Kidney (tissue), 13 donors: ENCODE measurements at regions not wholly inside any gene's neighbourhood (a gene's known extent, or its start where the extent isn't known, plus 50 kb on each side); places are given as distances from the start of the nearest gene placed in this dataset.

ENCODE experiments used
- DNase-seq, 5 donors: peaks; one replicate each; pipeline ENCODE4 v3.0.0-alpha.2; 2013 to 2020
- FAIRE-seq: peaks from 2 replicates; lab custom pipeline; 2012; peaks lifted over from hg19 to GRCh38; lab: Jason Lieb, UNC
- H3K27ac ChIP-seq, 2 donors: one replicate each; pipeline ENCODE4 v1.7.0; 2013; ENCODE audit warnings: low read depth in 2 of 2, low read length in 2 of 2, inconsistent platforms in 1 of 2
- H3K27me3 ChIP-seq: one replicate; pipeline ENCODE4 v1.7.1; 2013; ENCODE audit warnings: low read length, inconsistent platforms; ENCODE audit not compliant: control insufficient read depth, insufficient read depth
- H3K36me3 ChIP-seq, 3 donors: one replicate each; pipeline versions ENCODE4 v1.7.0 to v1.7.1; 2013; ENCODE audit warnings: low read length in 3 of 3, control low read depth in 1 of 3, inconsistent platforms in 1 of 3; ENCODE audit not compliant: insufficient read depth in 3 of 3, control insufficient read depth in 2 of 3
- H3K4me1 ChIP-seq, 3 donors: one replicate each; pipeline versions ENCODE4 v1.7.0 to v1.7.1; 2013; ENCODE audit warnings: low read length in 3 of 3, inconsistent platforms in 1 of 3, low read depth in 1 of 3; ENCODE audit not compliant: control insufficient read depth in 2 of 3, insufficient read depth in 2 of 3
- H3K4me3 ChIP-seq, 3 donors: one replicate each; pipeline versions ENCODE4 v1.7.0 to v1.8.1; 2013; ENCODE audit warnings: low read length in 3 of 3, control low read depth in 1 of 3, inconsistent platforms in 1 of 3
- H3K9ac ChIP-seq, 3 donors: one replicate each; pipeline versions ENCODE4 v1.7.0 to v1.7.1; 2013; ENCODE audit warnings: low read length in 3 of 3, control low read depth in 1 of 3, inconsistent platforms in 1 of 3
- H3K9me3 ChIP-seq, 3 donors: one replicate each; pipeline versions ENCODE4 v1.7.0 to v1.7.1; 2013; ENCODE audit warnings: low read length in 3 of 3, control low read depth in 1 of 3, inconsistent platforms in 1 of 3; ENCODE audit not compliant: control insufficient read depth in 2 of 3, insufficient read depth in 1 of 3
- CTCF ChIP-seq: IDR thresholded peaks from 3 replicates; pipeline ENCODE4 v1.5.1; 2012; ENCODE audit warnings: mild to moderate bottlenecking, moderate library complexity, borderline replicate concordance; ENCODE audit not compliant: insufficient read depth; ENCODE audit errors: extremely low read depth
- intact Hi-C: fragments of 100-400 bp; cut with DNase I; formaldehyde crosslinking; loops from one replicate; pipeline ENCODE4 v1.11.1; 2022
- donor health status: control.
- donor health status: control.
- donor health status: control.
- donor health status: control.
- donor health status: control.
- donor health status: DM: yes; HTN: yes; CAD: no.
- donor health status: Normal renal cell carcinoma (clear cell type).

DNA sequence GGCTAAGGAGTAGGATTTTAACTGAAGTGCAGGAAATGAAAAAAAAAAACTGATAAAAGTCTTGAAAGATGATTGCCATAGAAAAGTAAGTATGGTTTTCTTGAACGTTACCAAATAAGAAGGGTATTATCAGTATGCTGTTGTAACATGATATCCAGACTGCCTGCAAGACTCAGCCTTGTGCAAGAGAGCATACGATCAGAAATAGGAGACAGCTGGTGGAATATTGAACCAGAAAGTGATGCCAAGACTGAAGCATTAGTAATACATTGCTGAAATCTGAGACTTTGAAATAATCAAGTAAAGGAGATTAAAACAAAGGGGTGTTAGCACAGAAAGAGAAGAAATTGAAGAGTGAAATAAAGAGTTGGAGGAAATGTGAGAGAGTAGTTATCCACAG lies 452.7 kb upstream of the CNTN5 start:
- intact Hi-C loops: no loop called here
- Histone ChIP-seq H3K4me3 (no peak overlapping the region), H3K27me3 (no peaks in the 10 kb centered on the region), H3K9me3 (no peaks in the 10 kb centered on the region), H3K27ac (no peak overlapping the region), H3K36me3 (no peaks in the 10 kb centered on the region), H3K9ac (no peak overlapping the region), H3K4me1 (no peaks in the 10 kb centered on the region)
- TF ChIP-seq CTCF: no peak
- no peak for DNase-seq
- no peak for FAIRE-seq

DNA sequence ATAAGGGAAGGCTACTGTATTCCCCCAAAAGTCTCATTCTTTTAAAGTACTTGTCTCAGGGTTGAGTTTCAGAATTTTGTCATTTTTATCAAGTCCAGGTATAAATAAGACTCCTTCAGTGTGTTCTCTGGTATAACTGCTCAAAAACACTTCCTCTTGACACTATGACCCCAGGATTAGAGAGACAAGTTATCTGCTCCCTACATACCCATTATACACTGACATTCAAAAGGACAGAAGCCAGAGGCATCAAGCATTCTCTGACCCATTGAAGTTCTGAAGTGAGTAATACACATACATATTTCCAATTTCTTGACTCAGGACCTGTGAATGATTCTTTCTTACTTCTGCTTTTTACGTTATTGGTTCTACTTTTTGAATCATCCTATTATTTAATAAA lies 447.8 kb upstream of the CNTN5 start:
- H3K36me3 ChIP-seq: no peaks in the 10 kb centered on the region
- no peaks in the 10 kb centered on the region for H3K9me3 ChIP-seq
- no peak for TF ChIP-seq CTCF
- no peaks in the 10 kb centered on the region for H3K27me3 ChIP-seq
- no peaks in the 10 kb centered on the region for H3K4me1 ChIP-seq
- H3K9ac ChIP-seq: no peak overlapping the region
- no peak overlapping the region for H3K27ac ChIP-seq
- DNase-seq (no peak), FAIRE-seq (no peak)
- intact Hi-C loops: no loop called here
- no peak overlapping the region for H3K4me3 ChIP-seq

GRCh38 chr11:98587884-98588283 lies 432.9 kb upstream of the CNTN5 start:
- Histone ChIP-seq H3K4me1 (no peaks in the 10 kb centered on the region), H3K9me3 (no peaks in the 10 kb centered on the region), H3K27ac (no peak overlapping the region), H3K36me3 (no peaks in the 10 kb centered on the region), H3K4me3 (no peak overlapping the region), H3K9ac (no peak overlapping the region), H3K27me3 (no peaks in the 10 kb centered on the region)
- no peak for DNase-seq
- no peak for TF ChIP-seq CTCF
- intact Hi-C loops: no loop called here
- FAIRE-seq: no peak

DNA sequence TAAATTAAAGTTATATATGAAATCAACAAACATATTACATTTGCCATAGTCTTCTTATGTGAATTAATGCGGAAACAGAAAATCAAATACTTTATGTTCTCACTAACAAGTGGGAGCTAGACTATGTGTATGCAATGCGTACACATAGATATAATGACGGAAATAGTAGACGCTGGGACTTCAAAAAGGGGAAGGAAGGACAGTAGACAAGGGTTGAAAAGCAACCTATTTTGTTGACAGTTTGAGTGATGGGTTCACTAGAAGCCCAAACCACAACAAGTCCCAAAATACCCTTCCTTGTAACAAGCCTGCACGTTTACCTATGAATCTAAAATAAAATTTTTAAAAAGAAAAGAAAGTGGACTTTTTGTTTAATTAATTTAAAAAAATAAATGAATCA lies 430.8 kb upstream of the CNTN5 start:
- DNase-seq (no peak), FAIRE-seq (no peak)
- H3K9ac ChIP-seq: no peak overlapping the region
- no peaks in the 10 kb centered on the region for H3K36me3 ChIP-seq
- H3K4me3 ChIP-seq: no peak overlapping the region
- H3K27ac ChIP-seq: no peak overlapping the region
- no peaks in the 10 kb centered on the region for H3K4me1 ChIP-seq
- H3K9me3 ChIP-seq: no peaks in the 10 kb centered on the region
- intact Hi-C loops: no loop called here
- TF ChIP-seq CTCF: no peak
- H3K27me3 ChIP-seq: no peaks in the 10 kb centered on the region
